CD14-positive monocyte (primary cell): ENCODE measurements at regions not wholly inside any gene's neighbourhood (a gene's known extent, or its start where the extent isn't known, plus 50 kb on each side); places are given as distances from the start of the nearest gene placed in this dataset.

Experiments
- DNase-seq, 3 donors: peaks; one replicate each; pipeline ENCODE4 v3.0.0-alpha.2; 2011 to 2022
- H2AFZ ChIP-seq: 2 replicates; pipeline ENCODE4 v1.6.0; 2012; ENCODE audit warnings: mild to moderate bottlenecking, low read depth, low read length, inconsistent platforms; ENCODE audit not compliant: insufficient read depth, poor library complexity, severe bottlenecking
- H3K27ac ChIP-seq, 2 donors: 1 replicate in 1 of 2; 2 replicates in 1 of 2; pipeline ENCODE4 v1.5.1; 2012 to 2013; ENCODE audit warnings: low read length in 2 of 2, control low read depth in 1 of 2, inconsistent platforms in 1 of 2, low read depth in 1 of 2, mild to moderate bottlenecking in 1 of 2
- H3K27me3 ChIP-seq, 2 donors: one replicate each; pipeline versions ENCODE4 v1.6.0 to v1.6.1; 2011 to 2013; ENCODE audit warnings: low read length in 2 of 2; ENCODE audit not compliant: control insufficient read depth in 2 of 2, insufficient read depth in 2 of 2
- H3K36me3 ChIP-seq, 2 donors: replicated peaks in 1 of 2; 1 replicate in 1 of 2; 2 replicates in 1 of 2; pipeline versions ENCODE4 v1.5.1 to v1.6.1; 2012 to 2013; ENCODE audit warnings: low read length in 2 of 2, control low read depth in 1 of 2, inconsistent platforms in 1 of 2, mild to moderate bottlenecking in 1 of 2; ENCODE audit not compliant: insufficient read depth in 2 of 2, control insufficient read depth in 1 of 2
- H3K4me1 ChIP-seq, 2 donors: 1 replicate in 1 of 2; 2 replicates in 1 of 2; pipeline versions ENCODE4 v1.5.1 to v1.6.1; 2012 to 2013; ENCODE audit warnings: low read length in 2 of 2, control low read depth in 1 of 2, inconsistent platforms in 1 of 2, mild to moderate bottlenecking in 1 of 2, moderate library complexity in 1 of 2; ENCODE audit not compliant: insufficient read depth in 2 of 2, control insufficient read depth in 1 of 2
- H3K4me2 ChIP-seq: replicated peaks from 2 replicates; pipeline ENCODE3; 2012; ENCODE audit warnings: low read length, moderate library complexity, mild to moderate bottlenecking; ENCODE audit not compliant: poor library complexity, severe bottlenecking; ENCODE audit errors: extremely low read depth
- H3K4me3 ChIP-seq, 3 experiments: fragments of 200-600 bp in 1 of 3; sonication (generic) in 1 of 3; replicated peaks in 1 of 3; 1 replicate in 2 of 3; 2 replicates in 1 of 3; pipeline ENCODE4 v1.5.1; 2011 to 2013; ENCODE audit warnings: low read length in 3 of 3, mild to moderate bottlenecking in 3 of 3, control low read depth in 2 of 3, low read depth in 2 of 3, inconsistent platforms in 1 of 3, moderate library complexity in 1 of 3
- H3K79me2 ChIP-seq: 2 replicates; pipeline ENCODE4 v1.6.0; 2012; ENCODE audit warnings: mild to moderate bottlenecking, control low read depth, inconsistent platforms, low read length, moderate library complexity; ENCODE audit not compliant: insufficient read depth
- H3K9ac ChIP-seq: 2 replicates; pipeline ENCODE4 v1.6.0; 2017; ENCODE audit warnings: low read length, mild to moderate bottlenecking; ENCODE audit not compliant: insufficient read depth, poor library complexity, severe bottlenecking
- H3K9me3 ChIP-seq, 2 donors: replicated peaks in 1 of 2; 1 replicate in 1 of 2; 2 replicates in 1 of 2; pipeline versions ENCODE4 v1.5.1 to v1.6.1; 2012 to 2013; ENCODE audit warnings: low read length in 2 of 2, control low read depth in 1 of 2; ENCODE audit not compliant: control insufficient read depth in 1 of 2, insufficient read depth in 1 of 2
- H4K20me1 ChIP-seq: 2 replicates; pipeline ENCODE4 v1.6.0; 2012; ENCODE audit warnings: mild to moderate bottlenecking, low read length, control low read depth, moderate library complexity; ENCODE audit not compliant: insufficient read depth
- H3K27ac Mint-ChIP-seq, 7 donors: one replicate each; pipeline ENCODE4 v1.8.0; 2020; ENCODE audit warnings: mild to moderate bottlenecking in 7 of 7, mixed read lengths in 7 of 7, moderate library complexity in 6 of 7, inconsistent platforms in 2 of 7
- H3K27me3 Mint-ChIP-seq, 3 donors: one replicate each; pipeline ENCODE4 v1.8.0; 2021 to 2022; ENCODE audit warnings: low read depth in 3 of 3, mild to moderate bottlenecking in 3 of 3, mixed read lengths in 3 of 3, moderate library complexity in 3 of 3, inconsistent platforms in 1 of 3
- H3K36me3 Mint-ChIP-seq, 2 donors: one replicate each; pipeline ENCODE4 v1.8.0; 2020; ENCODE audit warnings: mixed read lengths in 2 of 2, inconsistent platforms in 1 of 2, mild to moderate bottlenecking in 1 of 2
- H3K4me1 Mint-ChIP-seq: one replicate; pipeline ENCODE4 v1.8.0; 2020; ENCODE audit warnings: mild to moderate bottlenecking, mixed read lengths
- H3K4me3 Mint-ChIP-seq, 2 donors: one replicate each; pipeline ENCODE4 v1.8.0; 2020; ENCODE audit warnings: mild to moderate bottlenecking in 2 of 2, mixed read lengths in 2 of 2, moderate library complexity in 1 of 2
- H3K9me3 Mint-ChIP-seq, 7 donors: one replicate each; pipeline ENCODE4 v1.8.0; 2020 to 2022; ENCODE audit warnings: mixed read lengths in 7 of 7, mild to moderate bottlenecking in 6 of 7, moderate library complexity in 6 of 7, inconsistent platforms in 2 of 7
- WGBS: methylation state at CpG from one replicate; pipeline ENCODE4 v1.1.5; 2013; ENCODE audit warnings: missing lambda C conversion rate; ENCODE audit not compliant: insufficient coverage; 5-methylcytosine and 5-hydroxymethylcytosine counted together
- intact Hi-C, 2 donors: fragments of 100-400 bp; cut with micrococcal nuclease; formaldehyde crosslinking; loops; one replicate each; pipeline versions ENCODE4 v1.15.0 to v1.15.1; 2023
- TF ChIP-seq, protein P1 (sequence below): fragments of 200-600 bp; IDR thresholded peaks from one replicate; pipeline ENCODE4 v1.8.0; 2022; ENCODE audit warnings: antibody characterized with exemption, mild to moderate bottlenecking

DNA sequence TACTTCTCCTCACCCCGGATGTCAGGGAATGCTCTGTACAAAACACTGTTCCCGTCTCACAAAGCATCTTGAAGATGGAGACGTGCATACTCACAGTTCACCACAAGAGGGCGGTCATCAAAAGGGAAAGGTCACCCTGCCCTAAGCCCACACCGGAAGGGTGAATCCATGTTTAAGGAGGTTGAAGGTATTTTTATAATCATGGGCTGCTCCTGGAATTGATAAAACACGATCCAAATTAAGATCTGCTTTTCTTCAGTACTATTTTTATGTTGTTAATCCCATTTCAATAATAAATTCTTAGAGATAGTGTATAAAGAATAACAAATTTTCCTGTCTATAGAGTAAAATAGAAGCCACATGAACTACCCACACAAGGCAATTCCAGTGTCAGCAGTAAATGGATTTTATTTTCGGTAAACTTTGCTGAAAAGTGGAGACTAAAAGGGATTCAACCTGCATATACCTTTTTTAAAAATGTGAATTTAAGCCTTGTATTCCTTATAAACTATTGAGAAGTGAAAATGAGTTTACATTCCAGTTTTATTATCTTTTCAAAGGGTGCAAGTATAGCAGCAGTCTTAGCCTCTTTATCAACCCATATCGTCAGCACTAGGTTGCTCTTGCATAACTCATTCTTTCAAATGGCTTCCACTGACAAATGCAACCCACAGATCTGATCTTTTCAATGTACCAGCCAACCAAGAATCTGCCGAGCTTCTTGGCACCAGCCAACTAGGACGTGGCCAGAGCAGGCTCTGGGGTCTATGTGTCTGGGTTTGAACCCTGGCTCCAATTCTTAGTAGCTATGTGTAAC lies 79.7 kb upstream of the MBOAT1 start:
- H3K4me2 ChIP-seq = no peak overlapping the region
- 47% methylated on average over 3 of the region's 10 CpGs for WGBS
- H3K9ac ChIP-seq = no peak overlapping the region
- no peaks in the 10 kb centered on the region for H3K9me3 Mint-ChIP-seq
- H3K36me3 ChIP-seq = no peaks in the 10 kb centered on the region
- H3K36me3 Mint-ChIP-seq = no peaks in the 10 kb centered on the region
- peaks cover 5% of the 10 kb centered on the region for H3K4me1 Mint-ChIP-seq
- H3K27me3 Mint-ChIP-seq = peaks cover 0 to 2% (median 0%) of the 10 kb centered on the region in 3 donors
- H4K20me1 ChIP-seq = no peaks in the 10 kb centered on the region
- no peaks in the 10 kb centered on the region for H3K79me2 ChIP-seq
- H3K9me3 ChIP-seq = no peaks in the 10 kb centered on the region
- no peak overlapping the region for H3K4me3 ChIP-seq
- H3K27ac Mint-ChIP-seq = peak overlapping the region in 1 of 7 donors; percentile 58
- peak overlapping the region in 1 of 2 donors; percentile 61 for H3K4me3 Mint-ChIP-seq
- intact Hi-C loops = loop anchor here (2.0 kb wide), 1 partner anchor 237 kb away; no protein-coding TSS in a partner anchor
- DNase-seq = peak; percentile 66 to 74 (median 72)
- no peak overlapping the region for H3K27ac ChIP-seq
- H2AFZ ChIP-seq = peak overlapping the region; percentile 61
- H3K27me3 ChIP-seq = no peaks in the 10 kb centered on the region
- TF ChIP-seq, protein P1, sequence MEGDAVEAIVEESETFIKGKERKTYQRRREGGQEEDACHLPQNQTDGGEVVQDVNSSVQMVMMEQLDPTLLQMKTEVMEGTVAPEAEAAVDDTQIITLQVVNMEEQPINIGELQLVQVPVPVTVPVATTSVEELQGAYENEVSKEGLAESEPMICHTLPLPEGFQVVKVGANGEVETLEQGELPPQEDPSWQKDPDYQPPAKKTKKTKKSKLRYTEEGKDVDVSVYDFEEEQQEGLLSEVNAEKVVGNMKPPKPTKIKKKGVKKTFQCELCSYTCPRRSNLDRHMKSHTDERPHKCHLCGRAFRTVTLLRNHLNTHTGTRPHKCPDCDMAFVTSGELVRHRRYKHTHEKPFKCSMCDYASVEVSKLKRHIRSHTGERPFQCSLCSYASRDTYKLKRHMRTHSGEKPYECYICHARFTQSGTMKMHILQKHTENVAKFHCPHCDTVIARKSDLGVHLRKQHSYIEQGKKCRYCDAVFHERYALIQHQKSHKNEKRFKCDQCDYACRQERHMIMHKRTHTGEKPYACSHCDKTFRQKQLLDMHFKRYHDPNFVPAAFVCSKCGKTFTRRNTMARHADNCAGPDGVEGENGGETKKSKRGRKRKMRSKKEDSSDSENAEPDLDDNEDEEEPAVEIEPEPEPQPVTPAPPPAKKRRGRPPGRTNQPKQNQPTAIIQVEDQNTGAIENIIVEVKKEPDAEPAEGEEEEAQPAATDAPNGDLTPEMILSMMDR = peak; percentile 97
- H3K4me1 ChIP-seq = no peaks in the 10 kb centered on the region

DNA sequence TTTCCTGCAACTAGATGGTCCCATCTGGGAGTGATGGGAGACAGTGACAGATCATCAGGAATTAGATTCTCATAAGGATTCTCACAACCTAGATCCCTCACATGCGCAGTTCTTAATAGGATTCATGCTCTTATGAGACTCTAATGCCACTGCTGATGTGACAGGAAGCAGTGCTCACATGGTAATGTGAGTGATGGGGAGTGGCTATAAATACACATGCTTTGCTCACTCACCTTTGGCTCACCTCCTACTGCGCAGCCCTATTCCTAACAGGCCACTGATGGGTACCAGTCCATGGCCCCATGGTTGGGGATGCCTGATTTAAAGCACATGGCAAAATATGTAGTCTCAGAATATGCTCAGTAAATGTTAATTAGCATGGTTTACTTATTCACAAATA lies 80.6 kb upstream of the MBOAT1 start:
- H3K27me3 ChIP-seq = no peaks in the 10 kb centered on the region
- intact Hi-C loops = no loop called here
- H3K4me3 ChIP-seq = no peak overlapping the region
- WGBS = no CpG with 5 or more reads among the region's 2 CpGs
- Mint-ChIP-seq H3K27me3 (peaks cover 0 to 2% (median 0%) of the 10 kb centered on the region in 3 donors), H3K9me3 (no peaks in the 10 kb centered on the region), H3K4me1 (peaks cover 5% of the 10 kb centered on the region), H3K4me3 (no peak overlapping the region), H3K36me3 (no peaks in the 10 kb centered on the region), H3K27ac (no peak overlapping the region)
- H3K9ac ChIP-seq = no peak overlapping the region
- no peaks in the 10 kb centered on the region for H3K4me1 ChIP-seq
- H3K27ac ChIP-seq = no peak overlapping the region
- H4K20me1 ChIP-seq = no peaks in the 10 kb centered on the region
- H2AFZ ChIP-seq = no peak overlapping the region
- TF ChIP-seq, protein P1 = no peak
- no peaks in the 10 kb centered on the region for H3K79me2 ChIP-seq
- no peak overlapping the region for H3K4me2 ChIP-seq
- no peak for DNase-seq
- no peaks in the 10 kb centered on the region for H3K36me3 ChIP-seq
- no peaks in the 10 kb centered on the region for H3K9me3 ChIP-seq
